Endothelial cell of umbilical vein (primary cell): ENCODE measurements at regions not wholly inside any gene's neighbourhood (a gene's known extent, or its start where the extent isn't known, plus 50 kb on each side); places are given as distances from the start of the nearest gene placed in this dataset.

Source experiments
- BruUV-seq: library from RNA; stranded (reverse); fragments of 400-500 nt; replicated peaks from 2 replicates; lab custom pipeline; 2021; lab: Mats Ljungman, UMichigan
- CTCF ChIA-PET: fragments of 300-600, 350-600 bp; sonication (Branson Sonifier 250); formaldehyde crosslinking; loops from one replicate; lab custom pipeline; 2021; ENCODE audit warnings: antibody characterized with exemption, inconsistent platforms; lab: Charles Lee
- POLR2A ChIA-PET: fragments of 300-600, 350-600 bp; sonication (Branson Sonifier 250); formaldehyde crosslinking; loops from one replicate; lab custom pipeline; 2021; ENCODE audit warnings: antibody characterized with exemption, inconsistent platforms; lab: Charles Lee
- DNase-seq: peaks from one replicate; pipeline ENCODE4 v3.0.0-alpha.2; 2011; ENCODE audit warnings: low read depth, low spot score
- FAIRE-seq: peaks from 2 replicates; lab custom pipeline; 2011; peaks lifted over from hg19 to GRCh38; lab: Jason Lieb, UNC
- H2AFZ ChIP-seq: 2 replicates; pipeline ENCODE4 v1.6.0; 2012; ENCODE audit warnings: low read depth, low read length, control low read depth, inconsistent platforms
- H3K27ac ChIP-seq: 2 replicates; pipeline ENCODE4 v1.5.1; 2011; ENCODE audit warnings: low read depth, mild to moderate bottlenecking, control low read depth, low read length, moderate library complexity; ENCODE audit not compliant: insufficient read depth
- H3K27me3 ChIP-seq, 2 experiments: 2 replicates each; pipeline versions ENCODE4 v1.6.0 to v1.6.1; 2011; ENCODE audit warnings: low read length in 2 of 2, mixed read lengths in 1 of 2; ENCODE audit not compliant: control insufficient read depth in 2 of 2, insufficient read depth in 2 of 2
- H3K36me3 ChIP-seq, 2 experiments: 2 replicates in 1 of 2; 3 replicates in 1 of 2; pipeline ENCODE4 v1.5.1; 2011; ENCODE audit warnings: low read length in 2 of 2, mild to moderate bottlenecking in 1 of 2, moderate library complexity in 1 of 2; ENCODE audit not compliant: control insufficient read depth in 2 of 2, insufficient read depth in 2 of 2; ENCODE audit errors: extremely low read depth in 1 of 2
- H3K4me1 ChIP-seq: 3 replicates; pipeline ENCODE4 v1.5.1; 2011; ENCODE audit warnings: mild to moderate bottlenecking, low read length; ENCODE audit not compliant: control insufficient read depth, insufficient read depth; ENCODE audit errors: extremely low read depth
- H3K4me2 ChIP-seq: 2 replicates; pipeline ENCODE4 v1.6.1; 2011; ENCODE audit warnings: low read length, control low read depth, mixed read lengths; ENCODE audit not compliant: insufficient read depth
- H3K4me3 ChIP-seq, 3 experiments: fragments of 200-600 bp in 1 of 3; sonication (generic), shearing (Covaris generic) in 1 of 3; replicated peaks in 1 of 3; 2 replicates each; pipeline ENCODE4 v1.5.1; 2011 to 2016; ENCODE audit warnings: control low read depth in 3 of 3, low read length in 3 of 3, mild to moderate bottlenecking in 2 of 3, inconsistent platforms in 1 of 3, low read depth in 1 of 3, moderate library complexity in 1 of 3; ENCODE audit not compliant: insufficient read depth in 1 of 3
- H3K79me2 ChIP-seq: 2 replicates; pipeline ENCODE4 v1.6.0; 2012; ENCODE audit warnings: low read length, inconsistent platforms; ENCODE audit not compliant: control insufficient read depth, insufficient read depth
- H3K9ac ChIP-seq: replicated peaks from 2 replicates; pipeline ENCODE3; 2011; ENCODE audit warnings: low read length, control low read depth; ENCODE audit not compliant: insufficient read depth; ENCODE audit errors: extremely low read depth
- H3K9me1 ChIP-seq: replicated peaks from 3 replicates; pipeline ENCODE4 v1.6.0; 2011; ENCODE audit warnings: mild to moderate bottlenecking, low read length; ENCODE audit not compliant: control insufficient read depth, insufficient read depth; ENCODE audit errors: extremely low read depth
- H3K9me3 ChIP-seq: replicated peaks from 2 replicates; pipeline ENCODE4 v1.5.1; 2012; ENCODE audit warnings: low read length, inconsistent platforms; ENCODE audit not compliant: control insufficient read depth, insufficient read depth
- H4K20me1 ChIP-seq: replicated peaks from 2 replicates; pipeline ENCODE3; 2011; ENCODE audit warnings: mild to moderate bottlenecking, low read length; ENCODE audit not compliant: control insufficient read depth, insufficient read depth; ENCODE audit errors: extremely low read depth
- FOS ChIP-seq: IDR thresholded peaks from 2 replicates; pipeline ENCODE4 v1.6.1; 2011; ENCODE audit warnings: mild to moderate bottlenecking, low read length, moderate library complexity, borderline replicate concordance; ENCODE audit not compliant: insufficient read depth
- GATA2 ChIP-seq: IDR thresholded peaks from 2 replicates; pipeline ENCODE4 v1.7.0; 2011; ENCODE audit warnings: low read depth, mild to moderate bottlenecking, moderate library complexity, mixed read lengths, low read length; ENCODE audit not compliant: insufficient read length, insufficient read depth
- JUN ChIP-seq: IDR thresholded peaks from 2 replicates; pipeline ENCODE4 v1.6.1; 2011; ENCODE audit warnings: borderline replicate concordance, low read depth; ENCODE audit not compliant: insufficient read length, insufficient read depth
- MYC ChIP-seq: IDR thresholded peaks from one replicate; pipeline ENCODE4 v1.6.1; 2011; ENCODE audit warnings: mild to moderate bottlenecking, low read depth, low read length
- POLR2A ChIP-seq: IDR thresholded peaks from 2 replicates; pipeline ENCODE4 v1.6.1; 2012; ENCODE audit warnings: low read depth, mild to moderate bottlenecking, control low read depth, low read length
- POLR2AphosphoS5 ChIP-seq: IDR thresholded peaks from 2 replicates; pipeline ENCODE4 v1.6.1; 2012; ENCODE audit warnings: low read depth, mild to moderate bottlenecking, control low read depth, low read length, moderate library complexity; ENCODE audit not compliant: insufficient read depth
- dilution Hi-C: fragments of 300-500 bp; cut with MboI; formaldehyde crosslinking; loops from one replicate; pipeline ENCODE4 v1.15.0; 2019; ENCODE audit warnings: low sequenced_read_pairs; ENCODE audit not compliant: extremely low pct_ligation_motif_present
- intact Hi-C: fragments of 100-400 bp; cut with micrococcal nuclease; formaldehyde crosslinking; loops from one replicate; pipeline ENCODE4 v1.10.0; 2022
- TF ChIP-seq, protein P1 (sequence below): IDR thresholded peaks from 2 replicates; pipeline ENCODE4 v1.6.1; 2011; ENCODE audit not compliant: insufficient read depth, insufficient read length
- TF ChIP-seq, protein P2 (sequence below), 2 donors: IDR thresholded peaks; 1 replicate in 1 of 2; 2 replicates in 1 of 2; pipeline ENCODE4 v1.5.1; 2011; ENCODE audit warnings: low read length in 2 of 2, mild to moderate bottlenecking in 2 of 2, moderate library complexity in 2 of 2, control low read depth in 1 of 2, inconsistent platforms in 1 of 2, low read depth in 1 of 2; ENCODE audit not compliant: insufficient read depth in 1 of 2; ENCODE audit errors: extremely low read depth in 1 of 2

DNA sequence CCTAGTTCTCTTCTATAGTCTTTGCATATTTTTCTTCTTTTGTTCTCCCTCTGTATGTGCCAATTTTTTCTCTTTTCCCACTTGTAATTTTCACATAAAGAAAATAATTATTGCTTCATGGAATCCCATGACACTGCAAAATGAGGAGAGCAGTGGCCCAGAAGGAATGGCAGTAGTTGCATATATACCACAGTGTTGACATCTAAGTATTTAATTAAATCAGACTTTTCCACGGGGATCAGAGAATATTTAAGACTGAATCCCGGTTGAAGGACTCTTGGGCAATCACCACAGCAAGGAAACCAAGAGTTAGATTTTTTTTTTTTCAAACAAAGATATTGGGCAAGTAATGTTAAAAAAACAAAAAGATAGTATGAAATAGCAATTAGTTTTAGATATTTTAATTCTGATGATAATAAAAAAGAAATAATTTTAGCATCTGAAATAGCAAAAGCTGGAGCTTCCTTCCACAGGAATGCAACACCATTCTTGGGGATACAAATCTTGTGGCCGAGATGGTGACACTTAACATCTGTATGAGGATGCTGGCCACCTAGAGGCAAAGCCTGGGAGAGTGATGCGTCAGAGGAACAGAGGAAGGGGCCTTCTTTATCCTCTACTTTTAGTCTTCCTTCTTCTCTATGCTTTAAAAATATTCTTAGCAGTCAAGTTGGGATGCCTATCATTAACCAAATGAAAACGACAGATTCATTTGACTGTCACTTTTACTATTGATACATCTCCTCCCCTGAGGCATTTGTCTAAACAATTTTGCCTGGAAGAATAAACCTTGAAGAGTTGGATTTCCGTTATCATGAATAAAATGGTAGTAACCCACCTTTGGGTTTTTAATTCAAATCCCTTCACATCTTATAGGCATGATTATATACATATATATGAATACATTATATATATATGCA lies 356.2 kb downstream of the GJA1 start:
- no peaks in the 10 kb centered on the region for H3K9me1 ChIP-seq
- H3K79me2 ChIP-seq, result no peaks in the 10 kb centered on the region
- no peaks in the 10 kb centered on the region for H3K9me3 ChIP-seq
- dilution Hi-C loops (no loop called here), intact Hi-C loops (no loop called here)
- no peak overlapping the region for H3K4me3 ChIP-seq
- no peak for DNase-seq
- ChIA-PET POLR2A (no interaction called here), CTCF (no interaction called here)
- H3K9ac ChIP-seq, result no peak overlapping the region
- no TSS peak for BruUV-seq
- no peaks in the 10 kb centered on the region for H3K27me3 ChIP-seq
- TF ChIP-seq POLR2A, result no peak
- no peak for TF ChIP-seq MYC
- no peak for TF ChIP-seq FOS
- TF ChIP-seq, protein P1, sequence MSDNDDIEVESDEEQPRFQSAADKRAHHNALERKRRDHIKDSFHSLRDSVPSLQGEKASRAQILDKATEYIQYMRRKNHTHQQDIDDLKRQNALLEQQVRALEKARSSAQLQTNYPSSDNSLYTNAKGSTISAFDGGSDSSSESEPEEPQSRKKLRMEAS, result no peak
- no peak for TF ChIP-seq GATA2
- TF ChIP-seq POLR2AphosphoS5, result no peak
- TF ChIP-seq, protein P2, sequence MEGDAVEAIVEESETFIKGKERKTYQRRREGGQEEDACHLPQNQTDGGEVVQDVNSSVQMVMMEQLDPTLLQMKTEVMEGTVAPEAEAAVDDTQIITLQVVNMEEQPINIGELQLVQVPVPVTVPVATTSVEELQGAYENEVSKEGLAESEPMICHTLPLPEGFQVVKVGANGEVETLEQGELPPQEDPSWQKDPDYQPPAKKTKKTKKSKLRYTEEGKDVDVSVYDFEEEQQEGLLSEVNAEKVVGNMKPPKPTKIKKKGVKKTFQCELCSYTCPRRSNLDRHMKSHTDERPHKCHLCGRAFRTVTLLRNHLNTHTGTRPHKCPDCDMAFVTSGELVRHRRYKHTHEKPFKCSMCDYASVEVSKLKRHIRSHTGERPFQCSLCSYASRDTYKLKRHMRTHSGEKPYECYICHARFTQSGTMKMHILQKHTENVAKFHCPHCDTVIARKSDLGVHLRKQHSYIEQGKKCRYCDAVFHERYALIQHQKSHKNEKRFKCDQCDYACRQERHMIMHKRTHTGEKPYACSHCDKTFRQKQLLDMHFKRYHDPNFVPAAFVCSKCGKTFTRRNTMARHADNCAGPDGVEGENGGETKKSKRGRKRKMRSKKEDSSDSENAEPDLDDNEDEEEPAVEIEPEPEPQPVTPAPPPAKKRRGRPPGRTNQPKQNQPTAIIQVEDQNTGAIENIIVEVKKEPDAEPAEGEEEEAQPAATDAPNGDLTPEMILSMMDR (IDR thresholded peaks at IDR 0.05; ENCODE audit: extremely low read depth in 1 of 2, insufficient read depth in 1 of 2, low read depth in 1 of 2, low read length in 2 of 2), result no peak
- TF ChIP-seq JUN, result no peak
- no peak overlapping the region for H3K4me2 ChIP-seq
- H2AFZ ChIP-seq, result no peak overlapping the region
- H4K20me1 ChIP-seq, result no peaks in the 10 kb centered on the region
- no peak overlapping the region for H3K27ac ChIP-seq
- peaks cover 7% of the 10 kb centered on the region for H3K4me1 ChIP-seq
- no peaks in the 10 kb centered on the region for H3K36me3 ChIP-seq
- no peak for FAIRE-seq
